ENCODE measurements at regions not wholly inside any gene's neighbourhood (a gene's known extent, or its start where the extent isn't known, plus 50 kb on each side); places are given as distances from the start of the nearest gene placed in this dataset.

DNA sequence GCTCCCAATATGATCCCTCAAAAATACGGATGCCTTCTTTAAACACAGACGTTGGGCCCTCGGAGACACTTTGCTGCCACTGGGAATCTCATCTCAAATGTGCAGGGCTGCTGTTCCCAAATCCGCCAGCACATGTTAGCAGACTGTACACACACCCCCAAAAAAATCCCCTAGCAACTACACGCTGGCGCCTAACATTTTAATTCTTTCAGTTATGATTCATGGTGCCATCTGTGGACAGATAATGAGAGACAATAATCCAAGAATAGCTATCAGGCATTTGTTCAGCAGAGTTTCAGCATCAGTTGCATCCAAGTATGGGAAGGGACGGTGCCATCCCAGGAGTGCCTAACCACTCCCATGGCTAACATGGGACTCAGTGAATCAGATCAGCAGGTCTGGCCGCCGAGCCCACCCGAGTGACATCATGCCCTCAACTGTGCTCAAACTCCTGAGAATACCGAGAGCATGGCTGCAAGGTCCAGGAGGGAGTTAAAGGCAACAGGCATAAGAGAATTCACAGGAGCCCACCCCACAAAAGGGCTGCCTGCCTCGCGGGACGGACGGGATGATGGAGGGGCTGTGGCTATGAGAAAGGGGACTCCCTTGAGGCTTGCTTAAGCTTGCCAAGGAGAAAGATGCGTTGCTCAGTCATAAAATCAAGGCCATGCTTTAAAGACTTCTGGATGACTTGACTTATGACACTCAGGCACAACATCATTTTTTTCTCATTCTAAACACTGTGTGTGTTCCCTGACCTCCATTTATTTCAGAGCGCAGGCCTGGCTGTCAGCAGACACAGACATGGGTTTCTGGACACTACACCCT is 337.0 kb downstream of the SHANK2 start:
- DNase-seq: no peak

DNA sequence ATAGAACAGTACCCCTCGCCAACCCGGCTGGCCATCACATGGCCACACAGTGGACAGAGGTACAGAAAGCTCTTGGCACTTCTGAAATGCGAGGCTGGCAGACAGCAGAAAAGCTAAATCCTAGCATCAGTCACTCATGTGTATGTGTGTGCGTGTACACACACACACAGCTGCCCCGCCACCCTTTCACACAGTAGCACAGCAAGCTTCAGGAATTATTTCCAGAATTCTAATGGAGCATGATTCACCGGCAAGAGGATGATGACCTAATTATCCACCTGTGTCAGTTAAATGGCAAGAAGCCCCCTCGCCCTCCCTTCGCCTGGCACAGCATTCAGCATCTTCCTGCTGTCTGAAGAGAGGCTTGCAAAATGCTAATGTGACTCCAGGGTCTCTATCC is 336.0 kb downstream of the SHANK2 start:
- no peak for DNase-seq

DNA sequence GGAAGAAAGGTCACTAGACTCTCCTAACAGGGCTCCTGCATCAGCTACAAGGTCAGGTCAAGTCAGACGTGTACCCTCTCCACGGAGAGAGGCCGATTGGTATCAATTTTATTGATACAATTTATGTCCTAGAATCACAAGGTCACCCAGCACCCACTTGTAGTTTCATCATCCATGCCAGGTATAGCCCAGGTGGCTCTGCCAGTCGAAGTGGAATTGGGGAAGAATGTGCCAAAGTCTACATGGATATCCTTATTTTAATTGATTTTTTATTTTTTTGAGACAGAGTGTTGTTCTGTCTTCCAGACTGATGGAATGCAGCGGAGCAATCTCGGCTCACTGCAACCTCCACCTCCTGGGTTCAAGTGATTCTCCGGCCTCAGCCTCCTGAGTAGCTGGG is 334.1 kb downstream of the SHANK2 start:
- DNase-seq: no peak

DNA sequence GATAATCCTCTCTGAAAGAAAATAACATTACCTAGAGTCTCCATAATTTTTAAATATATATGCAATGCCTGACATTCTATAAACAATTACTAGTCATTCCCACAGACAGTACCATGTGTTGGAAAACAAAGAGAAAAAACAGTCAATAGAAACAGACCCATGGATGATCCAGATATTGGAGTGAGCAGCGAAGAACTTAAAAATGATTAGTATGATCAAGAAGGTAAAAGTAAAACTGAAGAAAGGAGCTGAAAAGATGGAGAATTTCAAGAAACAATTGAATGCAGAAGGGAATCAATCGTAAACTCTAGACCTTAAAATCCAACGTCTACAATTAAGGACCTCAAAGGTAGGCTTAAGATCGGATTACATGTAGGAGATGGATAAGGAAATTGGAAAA is 330.6 kb downstream of the SHANK2 start:
- DNase-seq: no peak

DNA sequence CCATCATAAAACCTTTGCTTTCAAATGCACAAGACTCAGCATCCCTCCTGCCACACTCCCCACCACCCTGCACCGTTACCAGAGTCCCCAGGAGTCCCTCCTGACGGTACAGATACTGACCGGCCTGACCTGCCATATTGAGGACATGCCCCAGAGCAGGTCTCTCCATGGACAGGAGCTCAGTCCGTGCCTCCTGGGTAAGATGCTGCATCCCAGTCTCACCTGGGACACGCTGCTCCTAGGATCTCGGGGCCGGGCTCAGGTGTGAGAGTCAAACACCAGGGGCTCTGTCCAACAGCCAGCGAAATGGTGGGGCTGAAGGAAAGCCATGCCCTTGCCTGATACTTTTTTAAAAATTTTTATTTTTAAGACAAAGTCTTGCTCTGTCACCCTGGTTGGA is 328.3 kb downstream of the SHANK2 start:
- no peak for DNase-seq

DNA sequence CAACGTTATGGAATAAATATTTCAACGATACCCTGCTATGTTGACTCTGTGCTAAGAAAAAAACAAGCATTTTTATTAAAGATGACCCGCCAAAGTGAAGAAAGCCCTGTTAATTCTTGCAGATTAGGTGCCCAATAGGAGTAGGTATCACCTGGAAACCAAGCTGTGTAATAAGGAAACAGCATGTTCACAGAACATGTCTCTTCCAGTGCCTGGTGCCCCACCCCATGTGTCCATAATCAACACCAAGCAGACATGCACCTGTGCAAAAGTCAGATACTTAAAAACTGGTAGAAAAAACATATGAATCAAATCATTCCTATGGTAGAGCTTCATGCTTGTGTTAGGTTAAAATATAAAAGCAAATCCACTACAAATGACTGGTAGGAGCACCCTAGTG is 327.1 kb downstream of the SHANK2 start:
- no peak for DNase-seq

DNA sequence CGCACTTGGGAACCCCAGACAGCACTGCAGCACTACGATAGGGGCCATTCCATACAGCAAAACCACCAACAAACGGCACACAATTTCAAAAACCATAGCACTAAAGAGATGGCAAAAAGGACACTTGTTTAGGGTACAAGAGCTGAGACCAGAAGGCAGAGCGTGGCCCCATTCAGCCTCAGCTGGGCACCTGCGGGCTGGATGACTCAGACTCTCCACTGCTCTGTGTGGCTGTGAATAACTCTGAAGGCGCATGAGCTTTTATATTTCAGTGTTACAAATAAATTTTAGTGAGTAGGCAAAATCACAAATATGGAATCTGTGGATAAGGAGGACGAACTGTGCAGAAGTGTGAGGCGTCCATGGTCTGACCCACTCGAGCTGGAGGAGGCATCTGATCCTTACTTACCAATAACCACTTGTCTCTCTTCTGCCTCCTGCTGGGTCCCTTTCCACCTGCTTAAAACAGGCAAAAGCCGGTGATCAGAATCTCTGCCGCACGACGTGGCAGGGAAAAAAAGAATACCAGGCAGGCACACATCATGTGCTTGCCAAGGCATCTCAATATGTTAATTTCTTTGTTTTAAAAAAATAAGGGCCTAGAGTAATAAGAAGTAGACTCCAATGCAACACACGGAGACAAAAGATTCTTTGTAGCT is 325.7 kb downstream of the SHANK2 start:
- no peak for DNase-seq

DNA sequence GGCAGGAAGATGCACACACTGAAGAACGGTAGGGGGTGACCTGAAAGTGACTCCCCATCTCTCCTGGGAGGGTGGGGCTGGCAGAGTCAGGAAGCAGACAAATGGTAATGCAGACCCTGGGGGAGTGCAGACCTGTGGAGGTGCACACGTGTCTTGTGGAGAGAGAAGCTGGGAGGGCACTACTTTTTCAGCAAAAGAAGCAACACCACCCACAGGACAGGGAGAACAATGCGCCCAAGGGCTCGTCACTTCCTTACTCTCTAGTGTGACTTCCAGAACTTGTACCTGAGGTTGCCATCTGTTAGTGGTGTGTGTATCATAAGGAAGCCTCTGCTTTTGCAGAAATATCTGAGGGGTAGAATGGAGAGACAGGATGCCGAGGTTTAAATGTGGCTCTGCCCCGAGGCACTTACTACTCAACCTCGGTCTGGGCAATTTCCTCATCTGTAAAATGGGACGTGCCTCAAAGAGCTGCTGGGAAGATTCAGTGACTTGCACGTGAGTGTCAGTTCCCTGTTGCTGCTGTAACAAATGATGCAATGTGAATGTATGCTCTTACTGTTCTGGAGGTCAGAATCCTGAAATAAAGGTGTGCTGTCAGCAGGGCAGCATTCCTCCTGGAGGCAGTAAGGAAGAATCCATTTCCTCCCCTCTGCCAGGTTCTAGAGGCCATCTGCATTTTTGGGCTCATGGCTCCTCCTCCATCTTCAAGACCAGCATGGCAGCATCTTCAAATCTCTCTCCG is 323.4 kb downstream of the SHANK2 start:
- DNase-seq: no peak

DNA sequence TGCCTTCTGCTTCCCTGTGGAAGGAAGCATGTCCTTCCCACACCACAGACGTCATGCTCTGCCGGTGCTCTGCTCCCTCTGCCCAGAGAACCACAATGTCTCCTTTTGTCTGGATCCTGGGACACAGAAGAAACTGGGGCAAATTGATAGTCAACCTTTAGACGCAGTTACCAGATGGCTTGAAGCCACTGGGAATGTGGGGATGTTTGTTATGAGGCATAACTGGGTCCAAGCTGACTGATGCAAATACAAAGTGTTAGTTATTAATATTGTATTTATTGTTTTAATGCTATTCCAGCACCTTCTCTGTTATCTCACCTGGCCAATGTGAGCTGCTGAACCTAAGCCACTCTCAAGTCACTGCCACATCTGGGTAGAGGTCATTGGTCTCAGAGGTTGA is 322.2 kb downstream of the SHANK2 start:
- DNase-seq: no peak

DNA sequence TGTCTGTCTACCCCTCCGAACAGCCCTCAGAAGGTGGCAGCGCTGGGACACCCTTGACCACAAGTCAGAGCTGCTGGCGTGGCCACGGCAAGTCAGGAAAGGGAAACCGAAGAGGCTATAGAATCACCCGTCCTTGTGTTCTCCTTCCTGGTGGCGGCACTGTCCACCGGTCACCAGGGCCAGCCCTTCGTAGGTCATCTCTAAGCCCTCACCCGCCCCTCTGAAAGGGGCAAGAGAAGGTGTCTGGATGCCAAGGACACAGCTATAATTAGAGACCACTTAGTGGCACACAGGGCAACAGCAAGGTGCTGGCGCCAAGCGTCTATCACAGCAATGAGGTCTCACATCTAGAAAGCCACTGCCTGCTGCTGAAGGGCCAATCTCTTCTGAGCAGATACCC is 320.9 kb downstream of the SHANK2 start:
- no peak for DNase-seq

DNA sequence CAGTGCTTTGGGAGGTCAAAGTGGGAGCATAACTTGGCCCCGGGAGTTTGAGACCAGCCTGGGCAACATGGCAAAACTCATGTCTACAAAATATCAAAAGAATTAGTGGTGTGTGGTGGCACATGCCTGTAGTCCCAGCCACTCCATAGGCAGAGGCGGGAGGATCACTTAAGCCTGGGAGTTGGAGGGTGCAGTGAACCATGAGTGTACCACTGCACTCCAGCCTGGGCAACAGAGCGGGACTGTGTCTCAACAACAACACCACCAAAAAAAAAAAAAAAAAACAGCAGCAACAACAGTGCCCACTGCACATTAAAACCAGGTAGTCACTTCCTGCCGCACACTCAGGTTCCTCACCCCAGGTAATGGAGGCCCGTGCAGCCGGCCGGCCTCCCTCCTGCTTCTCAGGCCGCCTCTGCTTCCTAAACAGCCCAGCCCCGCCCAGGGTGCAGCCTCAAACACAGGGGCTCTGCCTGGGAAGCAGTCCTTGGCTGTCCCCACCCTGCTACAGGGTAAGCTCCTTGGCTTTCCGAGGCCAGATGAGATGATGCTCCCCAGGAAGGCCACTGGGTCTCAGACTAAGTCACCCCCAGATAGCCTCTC is 318.3 kb downstream of the SHANK2 start:
- no peak for DNase-seq

DNA sequence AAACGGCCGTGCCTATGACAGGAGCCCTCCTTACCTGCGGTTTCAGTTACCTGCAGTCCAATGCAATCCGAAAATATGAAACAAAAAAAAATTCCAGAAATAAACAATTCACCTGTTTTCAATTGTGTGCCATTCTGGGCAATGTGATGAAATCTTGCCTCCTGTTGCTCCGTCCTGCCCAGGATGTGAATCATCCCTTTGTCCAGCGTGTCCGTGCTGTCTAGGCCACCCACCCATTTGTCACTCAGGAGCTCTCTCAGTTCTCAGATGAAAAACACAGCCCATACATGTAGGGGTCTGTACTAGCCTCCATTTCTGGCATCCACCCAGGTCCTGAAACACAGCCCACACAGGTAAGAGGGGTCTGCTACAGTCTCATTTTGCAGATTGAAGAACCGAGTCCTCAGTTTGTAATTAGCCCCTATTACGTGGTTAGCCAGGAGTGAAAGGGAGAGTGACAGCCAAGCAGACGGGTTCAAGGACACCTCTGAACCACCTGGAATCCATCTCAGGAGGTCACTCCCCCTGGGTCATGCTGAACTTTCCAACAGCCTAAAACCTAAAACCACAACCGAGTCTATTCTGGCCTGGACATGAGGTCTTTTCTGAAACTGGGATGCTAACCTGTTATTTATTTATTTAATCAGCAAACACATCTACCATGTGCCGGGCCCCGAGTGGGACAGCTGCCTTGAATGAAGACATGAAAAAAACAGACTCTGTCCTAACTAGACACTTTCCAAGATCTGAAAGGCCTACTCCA is 317.2 kb downstream of the SHANK2 start:
- no peak for DNase-seq

DNA sequence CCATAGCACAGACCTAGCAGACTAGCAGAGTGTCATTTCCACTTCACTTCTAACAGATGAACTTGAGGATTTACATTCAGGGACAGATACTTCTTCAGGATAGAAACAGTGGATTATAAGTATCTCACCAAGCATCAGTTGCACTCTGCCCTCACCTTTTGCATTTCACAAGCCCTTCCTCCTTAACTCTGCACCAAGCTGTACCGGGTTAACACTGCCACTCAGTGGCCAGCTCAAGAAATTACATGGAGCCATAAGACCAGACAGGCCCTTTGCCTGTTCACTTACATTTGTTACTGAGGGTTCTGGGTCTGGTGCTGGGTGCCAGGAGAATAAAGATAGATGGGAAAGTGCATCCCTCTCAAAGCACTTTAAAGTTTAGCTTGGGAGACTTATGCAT is 309.8 kb downstream of the SHANK2 start:
- peak in 1 of 2 experiments; percentile 6 for DNase-seq

DNA sequence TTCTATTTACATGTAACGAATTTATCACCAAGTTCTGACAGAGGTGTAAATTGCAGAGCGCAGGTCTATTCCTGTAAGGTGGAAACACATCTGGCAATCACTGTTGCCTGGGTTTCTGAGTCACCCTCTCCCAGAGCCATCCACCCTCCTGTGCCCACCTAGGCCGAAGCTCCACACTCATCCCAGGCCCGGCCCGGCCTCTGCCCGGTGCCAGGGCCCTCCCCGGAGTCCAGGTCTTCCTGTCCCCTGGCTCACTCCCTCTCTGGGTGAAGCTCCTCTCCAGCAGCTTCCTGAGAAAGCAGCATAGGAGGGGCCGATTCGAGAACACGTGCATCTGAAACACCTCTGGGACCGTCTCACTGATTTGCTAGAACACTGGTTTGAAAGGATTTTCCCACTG is 308.2 kb downstream of the SHANK2 start:
- DNase-seq: no peak

DNA sequence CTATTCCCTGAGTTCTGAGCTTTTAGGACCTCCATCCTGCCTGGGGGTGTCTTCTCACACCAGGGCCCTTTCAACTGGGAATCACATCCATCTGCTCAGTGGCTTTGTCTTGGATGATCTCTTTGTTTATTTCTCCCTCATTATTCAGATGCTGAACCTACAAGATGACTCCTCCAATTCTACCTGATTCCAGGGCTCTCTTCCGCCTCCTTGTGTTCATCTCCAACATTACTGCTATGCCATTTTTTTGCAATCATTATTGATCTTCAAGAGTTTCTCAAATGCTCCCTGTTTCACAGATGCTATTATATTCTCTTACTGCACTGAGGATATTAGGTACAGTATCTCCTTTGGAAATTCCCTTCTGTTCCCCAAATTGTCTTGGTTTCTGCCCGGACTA is 307.7 kb downstream of the SHANK2 start:
- no peak for DNase-seq

DNA sequence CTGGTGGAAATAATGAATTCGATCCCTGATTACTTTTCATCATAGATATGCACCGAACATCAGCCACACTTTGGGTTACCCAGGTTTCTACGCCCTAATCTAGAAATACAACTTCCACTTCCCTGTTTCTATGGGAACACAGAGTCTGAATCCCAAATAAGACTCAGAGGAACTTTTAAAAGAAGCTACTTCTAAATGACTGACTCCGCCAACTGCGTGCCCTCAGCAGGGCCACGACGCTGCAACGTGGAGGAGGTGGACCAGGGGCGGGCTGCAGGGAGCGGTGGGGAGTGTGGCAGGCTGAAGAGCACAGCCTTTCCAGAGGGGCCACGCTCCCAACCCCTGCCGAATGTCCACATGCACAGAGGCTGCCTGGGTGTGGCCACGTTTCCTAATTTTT is 304.0 kb downstream of the SHANK2 start:
- no peak for DNase-seq

DNA sequence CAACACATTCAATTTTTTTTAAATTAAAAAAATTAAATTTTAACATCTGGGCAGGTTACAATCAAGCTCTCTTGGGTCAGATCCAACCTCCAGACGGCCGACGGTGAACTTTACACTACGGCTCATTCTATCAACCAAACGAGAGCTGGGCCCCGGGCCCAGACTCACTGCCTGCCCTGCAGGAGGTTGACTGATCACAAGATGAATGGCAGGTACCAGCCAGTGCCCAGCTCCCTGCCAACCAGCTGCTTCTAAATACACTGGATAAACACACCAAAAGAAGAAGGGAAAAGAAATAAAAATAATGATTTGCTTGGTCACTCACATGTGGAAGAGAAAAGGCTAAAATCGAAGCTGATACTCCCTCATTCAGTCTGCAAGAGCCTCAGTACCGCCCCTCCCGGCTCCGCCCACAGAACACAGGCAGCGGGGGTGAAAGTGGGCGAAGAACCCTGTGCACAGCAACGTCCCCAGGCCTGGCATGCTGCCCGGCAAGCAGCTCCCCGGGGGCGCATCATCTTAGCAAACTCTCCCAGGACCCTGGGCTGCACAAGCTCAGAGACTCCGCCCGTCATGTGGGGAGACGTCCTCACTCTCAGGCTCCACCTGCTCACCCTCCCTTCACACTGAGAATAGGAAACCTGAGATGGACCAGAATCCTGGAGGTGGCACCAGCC is 303.4 kb downstream of the SHANK2 start:
- DNase-seq: peak; percentile 81 to 90

DNA sequence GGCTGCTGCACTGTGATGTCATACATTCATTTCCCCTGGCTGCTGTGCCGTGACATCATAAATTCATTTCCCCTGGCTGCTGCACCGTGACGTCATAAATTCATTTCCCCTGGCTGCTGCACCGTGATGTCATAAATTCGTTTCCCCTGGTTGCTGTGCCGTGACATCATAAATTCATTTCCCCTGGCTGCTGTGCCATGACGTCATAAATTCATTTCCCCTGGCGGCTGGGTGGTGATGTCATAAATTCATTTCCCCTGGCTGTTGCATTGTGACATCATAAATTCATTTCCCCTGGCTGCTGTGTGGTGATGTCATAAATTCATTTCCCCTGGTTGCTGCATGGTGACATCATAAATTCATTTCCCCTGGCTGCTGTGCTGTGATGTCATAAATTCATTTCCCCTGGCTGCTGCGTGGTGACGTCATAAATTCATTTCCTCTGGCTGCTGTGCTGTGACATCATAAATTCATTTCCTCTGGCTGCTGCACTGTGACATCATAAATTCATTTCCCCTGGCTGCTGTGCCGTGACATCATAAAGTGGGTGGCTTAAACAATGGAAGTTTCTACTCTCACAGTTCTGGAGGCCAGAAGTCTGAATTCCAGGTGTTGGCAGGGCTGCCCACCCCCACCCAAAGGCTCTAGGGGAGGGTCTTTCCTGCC is 301.1 kb downstream of the SHANK2 start:
- DNase-seq: no peak

DNA sequence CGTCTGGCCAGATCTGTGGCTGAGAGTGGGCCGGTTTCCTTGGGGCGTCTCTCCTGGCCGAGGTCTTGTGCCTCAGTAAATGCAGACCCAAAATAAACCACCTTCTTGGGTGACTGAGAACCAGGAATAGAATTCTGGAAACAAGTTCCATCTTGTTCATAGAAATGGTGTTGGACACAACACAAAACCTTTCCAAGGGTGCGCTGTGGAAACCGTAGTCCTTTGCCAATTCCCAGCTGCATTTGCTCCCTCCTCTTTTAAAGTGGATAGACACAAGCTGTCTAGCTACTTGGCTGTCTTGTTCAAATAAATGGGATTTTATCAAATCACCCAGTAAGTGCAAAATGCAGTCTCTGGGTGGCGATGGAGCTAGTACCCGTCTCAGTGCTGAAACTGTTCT is 300.2 kb downstream of the SHANK2 start:
- DNase-seq: no peak

DNA sequence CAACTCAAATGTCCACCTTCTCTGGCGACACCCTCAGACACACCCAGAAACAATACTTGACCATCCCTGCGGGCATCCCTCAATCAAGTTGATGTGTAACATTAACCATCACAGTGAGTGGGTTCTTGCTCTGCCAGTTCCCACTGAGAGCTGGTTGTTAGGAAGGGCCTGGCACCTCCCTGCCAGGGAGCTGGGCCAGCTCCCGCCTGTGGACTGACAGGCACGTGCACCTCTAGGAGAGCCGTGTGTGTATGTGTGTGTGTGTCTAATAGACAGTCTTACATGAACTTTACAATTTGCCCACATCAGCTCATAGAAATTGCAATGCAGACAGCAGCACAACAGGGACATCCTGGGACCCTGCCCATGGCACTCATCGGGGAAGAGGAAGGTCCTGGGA is 298.7 kb downstream of the SHANK2 start:
- no peak for DNase-seq

DNA sequence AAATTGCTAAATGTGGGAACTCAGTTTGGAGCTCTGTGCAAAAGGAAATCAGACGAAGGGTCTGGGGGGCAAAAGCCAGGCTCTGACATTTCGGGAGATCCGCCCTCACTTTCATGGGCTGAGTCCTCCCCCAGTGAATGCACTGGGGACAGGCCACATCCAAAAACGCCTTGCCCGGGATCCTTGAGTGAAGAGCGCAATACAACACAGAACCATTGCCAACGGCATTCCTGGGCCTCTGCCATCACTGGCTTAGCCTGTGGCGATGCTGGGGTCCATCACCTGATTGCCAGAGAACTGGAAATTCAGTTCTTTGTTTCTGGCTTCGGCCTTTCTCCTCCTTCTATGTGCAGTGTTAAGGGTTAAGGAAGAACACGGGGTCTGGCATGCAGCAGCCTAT is 297.9 kb downstream of the SHANK2 start:
- no peak for DNase-seq
